NCI-H2171 treated with DMSO at 0.1 percent for 48 hours (cell line): ENCODE measurements at regions not wholly inside any gene's neighbourhood (a gene's known extent, or its start where the extent isn't known, plus 50 kb on each side); places are given as distances from the start of the nearest gene placed in this dataset.

Source experiments
- DNase-seq: peaks from one replicate; lab custom pipeline; 2025; lab: John Stamatoyannopoulos, UW

DNA sequence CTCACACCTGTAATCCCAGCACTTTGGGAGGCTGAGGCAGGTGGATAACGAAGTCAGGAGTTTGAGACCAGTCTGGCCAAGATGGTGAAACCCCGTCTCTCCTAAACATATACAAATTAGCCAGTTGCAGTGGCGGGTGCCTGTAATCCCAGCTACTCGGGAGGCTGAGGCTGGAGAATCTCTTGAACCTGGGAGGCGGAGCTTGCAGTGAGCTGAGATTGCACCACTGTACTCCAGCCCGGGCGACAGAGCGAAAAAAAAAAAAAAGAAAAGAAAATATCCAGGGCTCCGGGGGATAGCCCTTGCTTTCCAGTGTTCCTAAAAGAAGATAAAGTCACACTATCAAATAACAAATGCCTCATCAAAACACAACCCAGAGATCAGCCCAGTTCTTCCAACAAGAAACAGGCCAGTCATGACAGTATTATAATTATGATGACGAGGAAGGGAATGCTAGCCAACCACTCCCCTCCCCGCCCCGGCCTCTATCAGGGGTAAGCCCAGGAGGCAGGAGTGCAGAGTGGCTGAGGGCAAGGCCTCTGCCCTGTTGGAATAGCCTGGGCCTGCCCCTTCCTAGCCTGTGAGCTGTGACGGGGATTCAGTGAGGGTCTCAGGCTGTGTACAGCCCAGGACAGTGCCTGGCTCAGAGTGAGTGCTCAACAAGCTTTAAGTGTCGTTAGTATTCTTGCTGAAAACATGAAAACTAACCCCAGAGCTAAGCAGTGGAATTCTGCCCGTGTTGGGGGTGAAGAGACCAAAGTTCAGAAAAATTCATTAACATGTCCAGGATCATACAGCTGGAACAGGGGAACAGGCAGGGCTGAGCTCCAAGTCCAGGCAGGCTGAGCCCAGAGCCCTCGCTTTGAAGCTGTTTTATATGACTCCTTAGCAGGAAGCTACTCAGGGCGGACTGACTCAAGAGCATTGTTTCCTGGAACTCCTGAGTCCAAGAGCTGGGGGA, 54.3 kb downstream of the FAM241B start:
- DNase-seq: no peak

DNA sequence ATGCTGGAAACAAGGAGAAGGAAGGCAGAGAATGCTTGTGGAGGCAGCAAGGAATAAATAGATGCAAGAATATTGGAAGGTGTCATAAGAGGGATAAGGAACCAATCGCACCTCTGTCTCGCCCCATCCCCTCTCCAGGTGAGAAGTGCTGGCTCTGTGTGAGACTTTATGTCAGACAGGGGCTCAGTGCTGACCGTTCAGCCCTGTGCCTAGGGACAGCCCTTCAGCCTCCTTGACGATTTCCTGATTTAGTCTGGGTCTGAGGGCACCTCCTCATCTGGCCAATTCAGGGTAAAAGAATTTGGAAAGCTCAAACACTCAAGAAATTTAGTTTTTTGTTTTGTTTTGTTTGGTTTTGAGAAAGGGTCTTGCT, 54.9 kb downstream of the FAM241B start:
- DNase-seq: no peak

DNA sequence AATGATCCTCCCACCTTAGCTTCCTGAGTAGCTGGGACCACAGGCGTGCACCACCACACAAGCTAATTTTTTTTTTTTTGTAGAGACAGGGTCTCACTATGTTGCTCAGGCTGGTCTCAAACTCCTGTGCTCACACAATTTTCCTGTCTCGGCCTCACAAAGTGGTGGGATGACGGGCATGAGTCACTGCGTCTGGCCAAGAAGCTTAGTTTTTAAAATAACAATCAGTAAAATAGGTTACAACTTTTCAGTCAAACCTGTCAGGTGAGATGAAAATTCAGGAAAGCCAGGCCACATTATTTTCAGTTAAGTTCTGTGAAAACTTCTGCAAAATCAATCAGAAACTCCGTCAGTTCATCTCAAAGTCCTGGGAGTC, 55.4 kb downstream of the FAM241B start:
- DNase-seq: no peak

DNA sequence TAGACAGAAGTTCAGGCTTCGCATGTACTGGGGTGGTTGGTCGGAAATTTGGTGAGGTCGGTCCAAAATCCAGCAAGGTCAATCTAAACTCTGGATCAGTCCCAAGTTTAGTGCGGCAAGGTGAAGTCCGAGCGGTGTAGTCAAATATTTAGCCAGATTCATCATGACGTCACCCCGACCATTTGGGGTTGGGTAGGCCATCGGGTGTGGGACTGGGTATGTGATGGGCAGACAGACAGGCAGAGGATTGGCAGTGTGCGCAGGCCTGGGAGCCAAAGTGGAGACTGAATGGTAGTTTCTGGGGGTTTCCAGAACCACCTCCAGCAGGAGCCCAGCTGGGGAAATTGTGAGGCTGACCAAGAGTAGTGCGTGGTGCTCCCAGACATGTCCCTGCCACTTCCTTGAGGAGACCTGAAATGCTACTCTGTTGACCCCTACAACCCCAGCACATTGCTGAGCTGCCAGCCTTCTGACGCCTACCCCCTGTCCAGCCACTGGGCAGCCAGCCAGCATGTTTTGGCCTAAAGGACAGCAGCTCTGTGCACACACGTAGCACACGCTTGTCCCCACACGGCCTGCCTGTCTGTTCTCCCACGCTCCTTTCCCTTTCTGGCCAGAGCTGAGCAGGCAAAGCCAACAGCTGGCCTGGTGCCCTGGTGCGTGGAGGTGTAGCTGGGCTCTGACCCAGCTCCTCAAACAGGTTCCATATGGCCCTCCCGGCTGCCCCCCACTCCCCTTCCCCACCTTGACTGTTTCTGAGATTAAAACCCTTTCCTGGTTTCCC, 55.9 kb downstream of the FAM241B start:
- DNase-seq: no peak

DNA sequence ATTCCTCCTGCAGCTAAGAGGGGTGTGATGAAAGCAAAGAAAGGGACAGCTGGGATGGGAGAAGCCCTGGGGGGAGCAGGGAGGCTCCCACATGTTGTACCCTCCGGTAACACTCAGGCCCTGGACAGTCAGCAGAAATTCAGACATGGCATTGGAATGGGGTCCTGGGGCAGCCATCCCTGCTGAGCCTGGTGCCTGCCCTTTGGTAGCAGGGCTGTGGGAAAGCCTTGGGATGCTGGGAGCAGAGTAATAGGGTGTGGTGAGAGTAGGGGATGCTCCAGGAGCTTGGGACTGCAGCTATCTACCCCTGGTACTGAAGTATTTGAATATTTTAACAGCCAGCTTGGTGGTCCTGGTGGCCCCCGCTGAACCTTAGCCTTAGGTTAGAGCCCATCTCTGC, 56.8 kb downstream of the FAM241B start:
- no peak for DNase-seq

DNA sequence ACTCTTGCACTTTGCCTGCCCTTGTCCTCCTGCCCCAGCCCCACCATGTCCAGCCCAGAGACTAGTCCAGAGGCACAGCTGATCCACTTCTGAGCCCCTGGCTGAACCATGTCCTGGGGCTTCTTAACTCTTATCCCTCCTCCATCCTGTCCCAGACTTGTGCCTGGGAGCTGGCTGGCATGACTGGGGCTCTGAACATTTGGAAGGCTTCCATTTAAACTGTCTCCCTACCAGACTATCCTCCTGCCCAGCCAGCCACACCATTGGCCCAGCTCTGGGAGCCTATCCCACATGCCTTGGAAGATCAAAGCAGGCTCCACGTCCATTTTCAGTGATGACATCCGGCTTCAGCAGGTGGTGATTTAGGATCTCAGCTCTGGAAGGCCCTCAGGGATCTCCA, 57.4 kb downstream of the FAM241B start:
- DNase-seq: no peak

DNA sequence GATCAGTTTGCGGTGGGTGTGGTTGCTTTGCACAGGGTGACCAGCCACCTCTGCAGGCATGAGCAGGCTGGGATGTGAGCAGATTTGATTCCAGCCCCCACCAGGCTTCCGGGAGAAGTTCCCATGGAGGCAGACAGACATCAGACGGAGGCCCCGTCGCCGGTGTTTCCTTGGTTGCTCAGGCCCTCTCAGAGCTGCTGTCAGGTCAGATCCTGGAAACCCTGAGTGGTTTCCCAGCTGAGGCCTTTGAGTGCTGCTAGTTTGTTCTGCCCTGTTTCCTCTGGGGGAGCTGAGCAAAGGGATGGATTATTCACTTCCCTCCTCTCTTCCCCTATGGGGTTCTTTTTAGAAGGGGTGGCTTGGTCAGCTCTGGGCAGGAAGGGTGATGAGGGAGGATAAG, 62.2 kb downstream of the FAM241B start:
- no peak for DNase-seq

DNA sequence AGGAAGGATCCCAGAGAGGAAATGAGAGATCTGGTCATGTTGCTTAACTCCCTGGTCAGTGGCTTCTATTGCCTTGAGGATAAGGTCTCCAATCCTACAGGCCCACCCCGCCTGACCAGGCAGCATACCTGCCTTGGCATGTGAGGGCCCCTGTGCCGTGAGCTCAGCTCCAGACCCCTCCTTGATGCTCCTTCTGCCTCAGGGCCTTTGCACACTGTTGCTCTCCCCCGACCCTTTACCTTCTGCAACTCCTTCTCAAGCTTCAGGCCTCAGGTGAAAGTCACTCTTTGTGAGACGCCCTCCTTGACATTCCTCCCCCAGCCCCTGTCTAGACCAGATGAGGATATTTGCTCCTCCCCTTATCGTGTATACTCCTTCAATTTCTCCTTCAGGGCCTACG, 62.8 kb downstream of the FAM241B start:
- no peak for DNase-seq

DNA sequence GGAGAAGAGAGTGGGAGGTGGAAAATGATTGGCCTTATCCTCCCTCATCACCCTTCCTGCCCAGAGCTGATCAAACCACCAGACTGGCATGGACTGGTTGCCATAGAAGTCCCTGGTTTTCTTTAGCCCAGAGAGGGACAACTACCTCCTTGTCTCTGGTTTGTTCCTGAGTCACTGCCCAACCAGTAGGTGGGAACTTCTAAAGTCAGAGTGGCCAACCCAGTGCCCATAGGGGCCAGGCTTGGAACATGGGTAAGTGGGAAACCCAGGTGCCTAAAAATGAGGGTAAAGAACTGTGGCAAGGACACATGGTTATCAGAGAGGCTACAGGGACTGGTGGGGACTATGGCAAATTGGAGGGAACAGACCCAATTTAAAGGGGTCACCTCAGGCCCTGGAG, 63.8 kb downstream of the FAM241B start:
- no peak for DNase-seq

DNA sequence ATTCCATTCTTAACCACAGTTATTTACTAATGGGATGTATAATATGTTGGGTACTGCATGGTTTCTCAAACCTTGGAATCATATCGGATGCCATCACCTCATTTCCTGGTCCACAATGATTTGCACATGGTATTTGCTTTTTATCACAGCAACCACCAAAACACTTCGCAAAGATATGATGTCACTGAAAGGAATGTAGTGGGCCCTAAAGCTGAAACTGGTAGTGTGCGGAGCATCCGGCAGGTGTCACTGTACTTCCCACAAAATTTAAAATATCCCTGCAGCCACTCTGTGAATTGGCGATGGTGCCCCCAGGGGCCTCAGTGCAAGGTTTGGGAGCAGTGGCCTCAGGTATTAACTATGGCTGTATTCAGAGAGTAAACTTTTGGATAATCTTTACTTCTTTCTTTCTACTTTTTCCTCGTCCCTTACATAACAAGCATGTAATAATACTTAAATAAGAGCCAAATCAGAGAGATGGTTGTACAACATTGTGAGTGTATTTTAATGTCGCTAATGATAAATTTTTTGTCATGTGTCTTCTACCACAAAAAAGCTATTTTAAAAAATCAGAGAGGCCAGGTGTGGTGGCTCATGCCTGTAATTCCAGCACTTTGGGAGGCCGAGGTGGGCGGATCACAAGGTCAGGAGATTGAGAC, 66.2 kb downstream of the FAM241B start:
- no peak for DNase-seq

DNA sequence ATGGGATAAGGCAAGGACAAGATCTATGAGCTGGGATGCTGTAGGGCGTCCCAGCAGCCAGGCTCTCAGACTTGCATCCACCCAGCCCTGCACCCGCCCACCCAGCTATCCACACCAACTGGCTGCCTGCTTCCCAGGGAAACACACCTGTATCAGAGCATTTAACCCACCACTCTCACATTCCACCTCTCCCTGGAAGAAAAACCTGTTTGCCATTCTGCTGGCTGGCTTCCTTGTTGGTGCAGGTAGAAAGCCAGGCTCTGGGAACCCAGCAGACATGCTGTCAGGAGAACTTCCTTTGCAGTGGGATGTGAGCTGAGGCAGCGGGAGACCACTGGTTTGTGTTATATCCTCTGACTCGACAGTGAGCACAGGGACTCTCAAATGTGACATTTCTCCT, 67.0 kb downstream of the FAM241B start:
- no peak for DNase-seq

DNA sequence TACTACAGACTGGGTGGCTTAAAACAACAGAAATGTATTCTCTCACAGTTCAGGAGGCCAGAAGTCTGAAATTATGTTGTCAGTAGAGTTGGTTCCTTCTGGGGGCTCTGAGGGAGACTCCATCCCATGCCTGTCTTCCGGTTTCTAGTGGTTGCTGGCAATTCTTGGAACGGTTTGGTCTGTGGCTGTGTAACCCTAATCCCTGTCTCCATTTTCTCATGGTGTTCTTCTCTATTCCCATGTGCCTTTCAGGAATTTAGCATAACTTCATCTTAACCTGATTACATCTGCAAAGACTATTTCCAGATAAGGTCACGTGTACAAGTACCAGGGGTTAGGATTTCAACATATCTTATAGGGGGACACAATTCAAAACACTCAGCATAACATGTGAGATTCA, 73.2 kb downstream of the FAM241B start:
- no peak for DNase-seq

DNA sequence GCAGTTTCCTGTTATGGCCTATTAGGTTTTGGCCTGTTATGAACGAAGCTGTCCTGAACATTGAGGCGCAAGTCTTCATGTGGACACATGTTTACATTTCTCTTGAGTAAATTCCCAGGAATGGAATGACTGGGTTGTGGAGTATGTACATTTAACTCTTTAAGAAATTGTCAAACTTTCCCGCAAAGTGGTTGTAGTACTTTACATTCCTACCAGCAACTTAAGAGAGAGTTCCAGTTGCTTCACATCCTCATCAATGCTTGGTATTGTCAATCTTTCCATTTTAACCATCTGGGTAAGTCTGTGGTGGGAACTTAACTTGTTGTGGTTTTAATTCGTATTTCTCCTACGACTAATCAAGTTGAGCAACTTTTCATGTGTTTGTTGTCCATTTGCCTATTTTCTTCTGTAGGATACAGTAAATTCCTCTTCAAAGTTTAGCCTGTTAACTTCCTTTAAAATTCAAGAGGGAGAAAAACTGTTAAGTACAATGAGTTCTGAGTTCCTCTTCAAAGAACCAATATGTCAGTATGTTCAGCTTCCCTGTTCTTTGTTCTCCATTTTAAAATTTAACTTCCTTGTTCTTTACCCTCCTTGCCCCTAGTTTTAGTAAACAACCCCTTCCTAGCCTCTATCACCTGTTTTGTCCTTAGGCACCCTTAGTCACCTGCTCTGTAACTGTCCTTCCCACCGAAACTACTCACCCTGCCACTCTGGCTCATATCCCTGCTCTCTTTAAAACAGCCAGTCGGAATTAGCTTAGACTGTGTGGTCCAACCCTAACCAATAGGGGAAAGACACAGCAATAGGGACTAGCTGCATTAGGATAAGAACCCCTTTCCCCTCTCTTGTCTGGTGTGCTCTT, 74.0 kb downstream of the FAM241B start:
- no peak for DNase-seq

DNA sequence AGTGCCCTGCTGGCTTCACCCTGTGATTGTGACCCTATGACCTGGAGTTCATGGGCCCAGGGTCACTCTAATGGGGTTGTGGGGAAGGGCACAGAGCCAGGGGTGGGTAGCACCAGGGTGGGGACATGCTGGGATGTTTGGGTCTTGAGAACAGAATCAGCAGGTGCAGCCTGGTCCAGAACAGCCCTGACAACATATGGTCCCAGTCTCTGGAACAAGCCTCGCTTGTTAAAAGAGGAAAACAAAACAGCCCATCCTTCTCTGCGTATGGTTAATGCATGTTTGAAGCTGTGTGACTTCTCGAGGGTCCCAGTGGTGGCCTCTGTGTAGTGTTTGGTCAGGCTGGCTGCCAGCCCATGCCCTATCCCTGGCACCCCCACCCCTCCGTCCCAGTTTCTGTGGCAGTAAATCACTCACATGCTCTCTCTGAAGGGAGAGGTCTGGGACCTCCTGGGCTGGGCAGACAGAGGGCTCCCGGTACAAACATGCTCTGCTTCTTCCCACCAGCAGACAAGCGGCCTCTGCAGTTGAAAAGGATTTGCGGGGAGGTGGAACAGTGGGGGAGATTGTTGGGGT, 79.4 kb downstream of the FAM241B start:
- no peak for DNase-seq

DNA sequence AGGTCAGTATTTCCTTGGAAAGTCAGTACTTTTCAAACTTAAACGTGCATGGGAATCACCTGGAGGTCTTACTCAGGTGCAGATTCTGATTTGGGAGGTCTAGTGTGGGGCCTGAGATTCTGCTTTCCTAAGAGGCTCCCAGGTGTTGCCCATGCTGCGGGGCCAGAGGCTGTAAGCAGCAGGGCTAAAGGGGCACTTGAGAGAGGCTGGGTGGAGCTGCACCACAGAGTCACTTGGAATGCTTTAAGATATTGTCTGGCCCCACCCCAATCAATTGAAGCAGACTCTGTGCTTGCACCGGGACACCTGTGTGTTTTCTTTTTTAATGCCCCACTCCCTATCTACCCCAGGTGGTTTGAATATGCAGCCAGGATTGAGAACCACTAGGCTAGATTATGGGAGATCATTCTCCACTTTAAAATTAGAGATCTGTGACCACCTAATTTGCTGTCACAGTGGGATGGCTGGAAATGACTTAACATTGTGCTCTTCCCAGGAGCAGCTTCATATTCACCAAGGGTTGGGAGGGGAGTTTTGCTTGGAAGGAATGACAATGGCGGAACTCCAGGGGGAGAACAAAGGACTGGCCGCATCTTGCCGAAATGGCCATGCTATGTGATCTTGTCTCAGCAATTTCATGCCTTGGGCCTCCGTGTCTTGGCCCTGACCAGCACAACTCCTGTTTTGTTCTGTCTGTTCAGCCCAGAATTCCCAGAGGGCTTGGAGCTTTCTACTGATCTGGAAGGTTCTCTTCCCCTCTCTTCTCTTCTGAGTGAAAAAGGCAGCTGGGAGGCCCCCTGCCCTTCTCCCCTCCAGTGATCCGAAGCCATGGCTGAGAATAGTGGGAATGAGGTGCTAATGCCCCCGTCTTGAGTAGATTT, 80.2 kb downstream of the FAM241B start:
- no peak for DNase-seq

DNA sequence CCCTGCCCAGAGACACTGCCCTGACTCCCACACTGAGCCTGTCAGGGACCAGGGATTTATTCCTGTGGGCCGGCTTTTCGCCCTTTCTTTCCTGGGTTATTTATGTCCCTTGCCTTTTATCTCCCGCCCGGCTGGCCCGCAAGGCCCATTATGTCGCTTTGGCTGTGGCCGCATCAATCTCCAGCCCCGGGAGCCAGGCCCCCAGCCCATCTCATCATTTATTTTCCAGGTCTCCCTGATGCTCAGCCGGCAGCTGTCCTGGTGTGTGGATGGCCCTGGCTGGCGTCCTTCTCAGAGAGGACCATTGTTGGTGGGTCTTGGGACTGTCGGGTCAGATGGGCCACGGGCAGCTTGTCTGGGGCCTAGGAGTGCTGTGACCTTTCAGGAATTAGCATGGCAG, 82.3 kb downstream of the FAM241B start:
- DNase-seq: no peak

DNA sequence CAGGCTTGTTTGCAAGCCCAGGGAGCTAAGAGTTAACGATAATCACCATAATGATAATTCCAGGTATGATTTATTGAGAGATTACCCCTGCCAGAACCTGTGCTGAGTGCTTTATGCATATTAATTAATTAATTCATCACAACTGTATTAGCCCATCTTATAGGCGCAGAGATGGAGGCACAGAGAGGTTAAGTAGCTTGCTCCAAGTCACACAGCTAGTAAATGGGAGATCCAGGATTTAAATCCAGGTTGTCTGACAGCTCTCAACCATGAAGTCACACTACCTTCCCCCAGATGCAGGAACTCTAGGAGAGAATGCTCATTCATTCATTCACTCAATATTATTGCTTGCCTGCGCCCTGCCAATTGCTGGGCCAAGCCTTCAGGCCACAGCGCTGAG, 84.5 kb downstream of the FAM241B start:
- no peak for DNase-seq

DNA sequence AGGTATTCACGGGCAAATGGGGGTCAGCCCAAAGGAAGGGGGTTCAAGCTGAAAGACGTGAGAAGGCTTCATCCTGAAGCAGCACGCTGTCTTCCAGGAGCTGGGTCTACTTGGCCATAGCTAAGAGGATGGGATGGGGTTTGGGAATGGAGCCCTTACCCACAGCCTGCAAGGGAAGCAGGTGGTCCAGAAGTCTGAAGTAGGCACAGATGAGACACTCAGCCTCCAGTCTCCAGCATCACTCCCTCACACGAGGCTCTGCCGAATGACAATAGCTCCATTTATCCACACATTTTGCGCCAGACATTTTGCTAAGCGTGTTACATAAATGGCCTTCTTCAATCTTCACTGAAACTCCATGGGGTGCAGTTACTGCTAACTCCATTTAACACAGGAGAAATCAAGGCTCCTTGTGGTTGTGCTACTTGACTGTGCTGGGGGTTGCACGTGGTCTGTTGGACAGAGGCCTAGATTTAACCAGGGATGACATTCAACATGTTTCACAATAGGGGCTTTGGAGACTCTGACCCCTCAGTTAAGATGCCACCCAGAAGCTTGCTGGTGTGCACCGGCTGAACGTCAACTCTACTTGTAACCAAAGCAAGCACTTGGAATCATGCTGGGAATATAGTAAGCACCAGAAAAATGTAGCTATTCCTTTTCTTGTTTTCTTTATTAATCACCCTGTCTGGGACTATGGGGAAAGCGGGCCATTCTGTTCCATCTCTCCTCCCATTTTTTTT, 85.3 kb downstream of the FAM241B start:
- DNase-seq: no peak

DNA sequence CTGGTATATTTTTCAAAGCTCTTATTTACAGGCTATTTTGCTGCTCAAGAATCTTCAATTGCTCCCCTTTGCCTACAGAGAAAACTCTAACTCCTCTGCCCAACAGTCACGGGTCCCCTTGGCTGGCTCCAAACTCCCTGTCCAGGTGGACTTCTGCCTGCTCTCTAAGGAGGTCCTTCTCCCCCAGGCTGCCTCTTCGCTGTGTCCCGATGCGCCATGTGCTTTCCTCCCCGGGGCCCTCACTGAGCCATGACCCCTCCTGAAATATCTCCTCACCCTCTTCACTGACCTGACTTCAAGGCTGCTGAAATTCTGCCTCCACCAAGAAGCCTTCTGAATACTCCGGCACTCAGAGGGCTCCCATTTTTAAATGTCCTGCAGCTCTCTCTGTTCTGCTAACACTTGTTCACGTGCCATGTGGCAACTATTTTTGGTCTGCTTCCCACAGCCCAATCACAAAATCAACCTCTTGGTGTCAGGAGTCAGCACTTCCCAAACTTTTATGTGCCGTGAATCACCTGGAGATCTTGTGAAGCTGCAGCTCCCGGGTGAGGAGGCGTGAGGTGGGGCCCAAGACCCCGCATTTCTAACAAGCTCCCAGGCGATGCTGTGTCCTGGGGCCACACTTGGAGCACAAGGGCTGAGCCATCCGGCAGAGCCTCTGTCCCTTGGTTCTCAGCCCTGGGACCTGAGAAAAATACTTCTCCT, 85.7 kb upstream of the COL13A1 start:
- DNase-seq: no peak
